ENCODE measurements at regions not wholly inside any gene's neighbourhood (a gene's known extent, or its start where the extent isn't known, plus 50 kb on each side); places are given as distances from the start of the nearest gene placed in this dataset.

GRCh38 chr2:150937030-150937429, 324.6 kb downstream of the RBM43 start:
- no peak for TF ChIP-seq ZBTB7A (IDR thresholded peaks at IDR 0.05; ENCODE audit: low read depth)
- TF ChIP-seq TCF12 (IDR thresholded peaks at IDR 0.05; ENCODE audit: low read depth) = no peak
- no peak for TF ChIP-seq FOXM1 (IDR thresholded peaks at IDR 0.05; ENCODE audit: borderline replicate concordance, low read depth)
- TF ChIP-seq TAF1 (IDR thresholded peaks at IDR 0.05; ENCODE audit: low read depth) = no peak
- no peak for TF ChIP-seq TEAD4 (IDR thresholded peaks at IDR 0.05)
- TF ChIP-seq EGR1 (IDR thresholded peaks at IDR 0.05) = no peak
- no peak for TF ChIP-seq MAX (IDR thresholded peaks at IDR 0.05)
- no peak for TF ChIP-seq EP300 (IDR thresholded peaks at IDR 0.05; ENCODE audit: borderline replicate concordance)
- no peak for TF ChIP-seq USF1 (IDR thresholded peaks at IDR 0.05)
- no peak for TF ChIP-seq REST (IDR thresholded peaks at IDR 0.05; ENCODE audit: low read depth)

- TF ChIP-seq FOXM1 (IDR thresholded peaks at IDR 0.05; ENCODE audit: borderline replicate concordance, low read depth) (no peak), USF1 (IDR thresholded peaks at IDR 0.05) (no peak), TEAD4 (IDR thresholded peaks at IDR 0.05) (no peak), YY1 (IDR thresholded peaks at IDR 0.05; ENCODE audit: low read depth) (no peak), CEBPB (IDR thresholded peaks at IDR 0.05) (no peak), NFIC (IDR thresholded peaks at IDR 0.05) (no peak), RAD21 (IDR thresholded peaks at IDR 0.05; ENCODE audit: low read depth) (no peak), MAX (IDR thresholded peaks at IDR 0.05) (no peak), ZBTB7A (IDR thresholded peaks at IDR 0.05; ENCODE audit: low read depth) (no peak), REST (IDR thresholded peaks at IDR 0.05; ENCODE audit: low read depth) (no peak), EP300 (IDR thresholded peaks at IDR 0.05; ENCODE audit: borderline replicate concordance) (no peak), TCF12 (IDR thresholded peaks at IDR 0.05; ENCODE audit: low read depth) (no peak), CREB1 (IDR thresholded peaks at IDR 0.05; ENCODE audit: low read depth) (no peak), TAF1 (IDR thresholded peaks at IDR 0.05; ENCODE audit: low read depth) (no peak), EGR1 (IDR thresholded peaks at IDR 0.05) (no peak)
Observed at GRCh38 chr2:150931451-150931850, 330.2 kb downstream of the RBM43 start.

- TF ChIP-seq FOXM1 (IDR thresholded peaks at IDR 0.05; ENCODE audit: borderline replicate concordance, low read depth) (no peak), CREB1 (IDR thresholded peaks at IDR 0.05; ENCODE audit: low read depth) (no peak), ZBTB7A (IDR thresholded peaks at IDR 0.05; ENCODE audit: low read depth) (no peak), USF1 (IDR thresholded peaks at IDR 0.05) (no peak), EGR1 (IDR thresholded peaks at IDR 0.05) (no peak), YY1 (IDR thresholded peaks at IDR 0.05; ENCODE audit: low read depth) (no peak), TEAD4 (IDR thresholded peaks at IDR 0.05) (no peak), CEBPB (IDR thresholded peaks at IDR 0.05) (no peak)
Observed at GRCh38 chr2:150925611-150926010, 336.1 kb downstream of the RBM43 start.

GRCh38 chr2:150924878-150925277, 336.8 kb downstream of the RBM43 start:
- TF ChIP-seq TEAD4 (IDR thresholded peaks at IDR 0.05) (no peak), NFIC (IDR thresholded peaks at IDR 0.05) (no peak), ZBTB7A (IDR thresholded peaks at IDR 0.05; ENCODE audit: low read depth) (no peak), CEBPB (IDR thresholded peaks at IDR 0.05) (no peak), FOXM1 (IDR thresholded peaks at IDR 0.05; ENCODE audit: borderline replicate concordance, low read depth) (no peak), YY1 (IDR thresholded peaks at IDR 0.05; ENCODE audit: low read depth) (no peak), USF1 (IDR thresholded peaks at IDR 0.05) (no peak), RAD21 (IDR thresholded peaks at IDR 0.05; ENCODE audit: low read depth) (no peak), CREB1 (IDR thresholded peaks at IDR 0.05; ENCODE audit: low read depth) (no peak), MAX (IDR thresholded peaks at IDR 0.05) (no peak), TCF12 (IDR thresholded peaks at IDR 0.05; ENCODE audit: low read depth) (no peak), EGR1 (IDR thresholded peaks at IDR 0.05) (no peak), EP300 (IDR thresholded peaks at IDR 0.05; ENCODE audit: borderline replicate concordance) (no peak), TAF1 (IDR thresholded peaks at IDR 0.05; ENCODE audit: low read depth) (no peak), REST (IDR thresholded peaks at IDR 0.05; ENCODE audit: low read depth) (no peak)
